HG03469 (cell line): ENCODE measurements at regions not wholly inside any gene's neighbourhood (a gene's known extent, or its start where the extent isn't known, plus 50 kb on each side); places are given as distances from the start of the nearest gene placed in this dataset.

ENCODE experiments used
- ATAC-seq: cut with Tn5 transposase; IDR thresholded peaks from one replicate; pipeline ENCODE4 v1.9.1; 2021; ENCODE audit warnings: mild to moderate bottlenecking, moderate library complexity, moderate number of reproducible peaks; ENCODE audit not compliant: unreplicated experiment

GRCh38 chr18:22838639-22839277 lies 94.4 kb upstream of the RBBP8 start:
- peak; percentile 48 for ATAC-seq

DNA sequence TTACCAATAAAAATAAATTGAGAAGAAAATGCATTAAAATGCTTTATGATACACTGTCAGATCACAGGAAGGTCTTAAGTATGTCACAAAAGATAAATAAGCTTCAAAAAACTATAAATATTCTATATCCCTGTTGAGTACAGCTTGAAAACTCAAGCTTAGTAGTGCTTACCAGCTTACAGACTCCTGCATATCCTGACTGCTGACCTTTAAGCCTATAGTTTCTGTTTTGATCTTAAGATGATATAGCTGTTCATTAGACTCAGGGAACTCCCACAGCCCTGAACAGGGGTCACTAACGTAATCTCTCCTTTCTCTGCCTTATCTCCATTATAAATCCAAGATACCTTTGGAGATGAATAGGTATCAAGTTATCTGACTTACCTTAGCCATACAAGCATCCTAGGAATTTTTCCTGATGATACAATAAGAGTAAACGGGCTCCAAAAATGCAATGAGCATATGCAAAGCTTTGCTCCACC lies 93.7 kb upstream of the RBBP8 start:
- no peak for ATAC-seq

- no peak for ATAC-seq
Observed at GRCh38 chr18:22840606-22841144, 92.5 kb upstream of the RBBP8 start.

DNA sequence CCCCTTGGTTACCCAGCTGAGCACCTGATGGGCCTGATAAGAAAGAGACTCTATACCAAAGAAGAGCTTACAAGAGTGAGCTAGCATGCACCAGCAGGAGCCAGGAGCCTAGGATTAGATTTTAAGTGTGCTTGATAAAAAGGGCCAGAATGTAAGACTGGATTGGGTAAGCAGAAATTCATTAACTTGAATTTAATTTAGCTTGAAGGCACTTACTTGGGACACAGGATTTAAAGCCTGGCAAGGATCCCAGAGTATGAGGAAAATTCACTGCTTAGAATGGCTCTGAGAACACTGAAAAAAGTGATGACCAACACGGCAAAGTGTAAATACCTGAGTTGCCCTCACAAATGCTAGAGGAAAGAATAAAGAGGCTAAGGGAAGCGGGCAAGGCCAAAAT lies 91.3 kb upstream of the RBBP8 start:
- no peak for ATAC-seq

DNA sequence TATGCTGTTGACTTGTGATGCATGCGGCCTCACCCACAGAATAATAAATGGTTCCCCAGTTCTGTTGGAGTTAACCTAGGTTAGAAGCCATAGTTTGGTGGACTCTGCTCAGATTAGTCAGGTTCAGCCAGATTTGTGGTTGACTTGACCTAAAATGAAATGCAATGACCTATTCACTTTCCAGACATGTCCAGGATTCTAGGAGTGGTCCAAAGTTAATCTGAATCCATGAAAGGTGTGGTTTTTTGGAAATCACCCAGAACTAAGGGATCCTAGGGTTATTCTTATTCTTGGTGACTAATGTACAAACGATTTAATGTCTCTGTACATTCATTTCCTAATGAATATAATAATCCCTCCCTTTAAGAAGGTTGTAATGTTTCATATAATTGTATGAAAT lies 88.9 kb upstream of the RBBP8 start:
- no peak for ATAC-seq

- ATAC-seq, result no peak
Observed at GRCh38 chr18:22844628-22845027, 88.5 kb upstream of the RBBP8 start.

DNA sequence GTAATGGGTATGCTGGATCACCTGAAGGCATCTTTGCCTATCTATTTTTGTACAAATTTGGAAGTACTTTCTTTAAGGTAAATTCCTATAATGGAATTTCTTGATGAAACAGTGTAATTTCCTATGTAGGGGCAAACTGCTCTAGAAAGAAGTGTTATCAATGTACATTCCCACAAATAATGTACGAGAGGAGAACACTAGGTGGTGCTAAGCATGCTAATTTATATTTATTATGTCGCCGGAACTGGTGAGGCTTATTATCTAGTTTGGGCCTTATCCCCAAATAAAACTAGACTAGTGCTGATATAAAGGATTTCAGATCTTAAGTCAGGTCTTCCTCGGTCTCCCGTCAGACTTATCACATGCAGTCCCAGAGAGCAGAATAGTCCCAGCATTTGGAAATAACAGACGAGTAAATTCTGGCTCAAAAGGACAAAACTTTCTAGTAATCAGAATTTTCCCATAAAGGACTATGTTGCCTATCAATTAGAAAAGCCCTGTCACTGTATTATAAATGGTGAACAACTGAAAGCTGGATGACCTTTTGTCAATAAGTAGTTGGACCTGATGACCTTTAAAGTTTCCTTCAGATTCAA lies 86.9 kb upstream of the RBBP8 start:
- no peak for ATAC-seq

DNA sequence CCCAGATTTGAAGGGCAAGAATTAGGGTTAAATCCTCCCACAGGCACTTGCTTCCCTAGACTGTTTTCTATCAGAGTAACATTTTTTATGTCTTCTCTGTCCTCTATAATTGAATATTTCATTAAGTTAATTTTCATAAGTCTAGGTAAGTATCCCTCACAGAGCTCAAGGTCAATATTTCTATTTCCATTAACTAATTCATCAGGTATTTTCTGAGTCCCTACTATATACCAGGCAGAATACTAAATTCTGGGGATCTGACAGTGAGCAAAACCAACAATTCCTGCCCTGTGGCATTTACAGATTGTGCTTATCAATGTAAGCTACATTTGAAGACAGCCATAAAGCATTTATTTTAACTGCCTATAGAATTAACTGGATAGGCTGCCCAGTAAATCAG lies 86.4 kb upstream of the RBBP8 start:
- no peak for ATAC-seq

DNA sequence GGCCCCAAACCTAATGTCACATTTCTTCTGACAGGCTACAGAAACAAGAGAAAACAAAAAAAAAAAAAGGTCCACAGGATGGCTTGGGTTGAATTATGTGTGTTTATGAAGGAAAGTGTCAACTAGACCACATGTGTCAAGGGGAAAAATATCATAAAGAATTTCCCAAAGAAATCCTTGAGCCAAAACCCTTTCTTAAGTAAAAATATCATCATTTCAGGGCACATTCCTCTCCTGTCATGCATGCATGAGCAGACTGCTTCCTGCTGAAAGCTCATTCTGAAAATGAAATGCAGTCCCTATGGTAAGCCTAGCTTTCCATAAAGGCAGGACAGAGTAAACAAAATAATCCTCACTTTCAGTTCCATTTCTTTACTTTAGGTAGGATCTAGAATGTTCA lies 85.7 kb upstream of the RBBP8 start:
- ATAC-seq, result no peak

DNA sequence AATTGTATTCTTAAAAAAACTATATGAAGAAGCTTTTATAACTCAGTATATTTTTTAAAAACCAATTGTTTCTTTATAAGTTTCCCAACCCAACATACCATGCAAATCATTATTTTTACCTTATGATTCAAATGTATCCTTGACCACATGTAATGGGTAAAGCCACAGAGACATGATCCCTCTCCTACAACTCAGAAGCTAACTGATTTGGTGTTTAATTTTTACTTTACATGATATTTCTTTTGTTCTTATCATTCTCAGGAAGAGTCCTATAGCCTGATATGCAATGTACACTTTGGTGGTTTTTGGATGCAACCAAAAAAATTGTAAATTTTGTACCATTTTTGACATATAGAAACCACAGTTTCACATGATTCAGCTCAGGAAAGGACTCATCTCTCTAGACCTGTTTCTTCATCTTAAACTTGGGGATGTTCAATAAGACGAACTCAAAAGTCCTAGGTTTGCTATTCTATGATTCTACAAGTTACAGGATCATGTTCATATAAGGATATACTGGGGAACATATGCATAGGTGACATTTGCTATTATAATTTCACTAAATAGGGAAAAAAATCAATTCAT lies 85.2 kb upstream of the RBBP8 start:
- no peak for ATAC-seq

- no peak for ATAC-seq
Observed at GRCh38 chr18:22848615-22849014, 84.5 kb upstream of the RBBP8 start.

DNA sequence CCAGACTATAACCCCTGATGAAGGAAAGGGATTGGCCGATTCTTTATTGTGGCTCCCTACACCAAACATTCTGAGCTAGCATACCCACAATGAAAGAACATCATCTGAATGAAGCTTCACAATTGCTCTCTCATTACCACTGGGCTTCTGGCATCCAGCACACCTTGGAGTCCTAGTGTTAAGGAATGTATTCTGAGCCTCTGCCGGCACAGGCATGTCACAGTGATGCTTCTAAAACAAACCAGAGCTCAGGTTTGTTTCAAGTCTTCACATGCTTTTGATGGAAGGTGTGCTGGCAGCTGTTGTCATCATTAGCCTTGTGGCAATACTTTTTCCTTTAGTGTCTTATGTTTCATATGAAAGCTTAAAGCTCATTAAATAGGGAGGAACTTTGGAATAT lies 76.3 kb upstream of the RBBP8 start:
- ATAC-seq, result no peak

DNA sequence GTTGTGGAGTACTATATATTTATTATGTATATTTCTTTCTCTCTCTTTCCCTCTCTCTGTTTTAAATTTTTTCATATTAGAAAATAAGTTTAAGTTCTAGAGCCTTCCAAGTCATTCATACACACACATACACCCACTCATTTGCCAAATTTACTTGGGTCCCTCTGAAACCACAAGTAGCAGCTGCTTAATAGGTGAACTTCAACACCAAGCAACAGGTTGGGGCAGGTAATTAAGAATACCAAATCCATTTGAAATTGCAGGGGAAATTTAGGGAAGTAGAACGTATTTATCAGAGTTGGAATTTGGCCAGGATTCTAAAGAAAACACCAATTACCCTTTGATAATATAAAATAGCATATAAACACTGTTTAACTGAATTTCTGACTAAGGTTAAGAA lies 75.0 kb upstream of the RBBP8 start:
- ATAC-seq, result no peak

DNA sequence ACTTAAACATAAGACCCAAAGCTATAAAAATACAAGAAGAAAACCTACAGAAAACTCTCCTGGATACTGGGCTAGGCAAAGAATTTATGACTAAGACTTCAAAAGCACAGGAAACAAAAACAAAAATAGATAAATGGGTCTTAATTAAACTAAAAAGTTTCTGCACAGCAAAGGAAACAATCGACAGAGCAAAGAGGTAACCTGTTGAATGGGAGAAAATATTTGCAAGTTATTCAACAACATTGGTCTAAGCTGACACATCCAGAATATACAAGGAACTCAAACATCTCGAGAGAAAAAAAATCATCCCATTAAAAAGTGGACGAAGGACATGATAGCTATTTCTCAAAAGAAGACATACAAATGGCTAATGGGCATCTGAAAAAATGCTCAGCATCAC lies 72.3 kb upstream of the RBBP8 start:
- ATAC-seq, result no peak

DNA sequence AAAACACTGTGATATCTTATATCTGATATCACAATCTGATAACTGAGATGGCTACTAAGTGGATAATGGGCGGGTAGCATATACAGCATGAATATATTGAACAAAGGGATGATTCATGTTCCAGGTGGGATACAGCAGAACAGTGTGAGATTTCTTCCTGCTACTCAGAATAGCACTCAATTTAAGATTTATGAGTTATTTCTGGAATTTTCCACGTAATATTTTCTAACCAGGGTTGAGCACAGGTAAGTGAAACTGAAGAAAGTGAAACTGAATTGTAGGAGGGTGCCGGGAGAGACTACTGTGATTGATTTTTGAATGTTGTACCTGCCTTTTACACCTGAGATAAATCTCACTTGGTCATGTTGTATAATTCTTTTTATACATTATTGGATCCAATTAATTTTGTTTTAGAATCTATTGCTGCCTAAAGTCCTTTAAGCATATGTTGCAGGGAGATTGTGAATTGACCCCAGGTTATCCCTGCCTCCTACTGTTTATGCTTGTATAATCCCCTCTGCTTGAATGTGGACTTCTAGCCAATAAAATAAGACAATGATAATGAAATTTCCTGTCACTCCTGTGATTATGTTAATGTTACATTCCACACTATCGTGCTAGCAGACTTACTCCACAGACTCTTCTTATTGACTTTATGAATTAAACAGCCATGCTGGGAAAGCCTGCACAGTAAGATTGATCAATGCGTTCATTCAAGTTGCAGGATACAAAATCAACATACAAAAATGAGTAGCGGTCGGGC lies 67.6 kb upstream of the RBBP8 start:
- ATAC-seq, result no peak

DNA sequence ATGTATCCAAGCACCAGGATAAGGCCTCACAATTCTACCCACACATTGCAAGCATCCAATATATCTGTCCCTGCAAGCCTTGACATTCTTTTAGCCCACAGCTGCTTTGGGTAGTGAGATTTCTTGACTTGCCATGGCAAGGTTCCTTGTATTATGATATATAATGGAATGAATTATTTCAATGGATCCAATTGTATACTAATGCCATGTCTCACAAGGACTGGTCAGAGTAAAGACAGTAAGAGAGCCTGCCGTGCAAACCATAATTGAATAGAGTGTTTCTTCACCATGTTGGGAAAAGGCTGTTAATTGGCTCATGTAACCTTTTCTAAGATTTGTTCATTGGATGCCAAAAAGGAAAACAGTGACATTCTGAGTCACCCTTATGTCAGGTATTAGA lies 64.3 kb upstream of the RBBP8 start:
- ATAC-seq, result no peak

DNA sequence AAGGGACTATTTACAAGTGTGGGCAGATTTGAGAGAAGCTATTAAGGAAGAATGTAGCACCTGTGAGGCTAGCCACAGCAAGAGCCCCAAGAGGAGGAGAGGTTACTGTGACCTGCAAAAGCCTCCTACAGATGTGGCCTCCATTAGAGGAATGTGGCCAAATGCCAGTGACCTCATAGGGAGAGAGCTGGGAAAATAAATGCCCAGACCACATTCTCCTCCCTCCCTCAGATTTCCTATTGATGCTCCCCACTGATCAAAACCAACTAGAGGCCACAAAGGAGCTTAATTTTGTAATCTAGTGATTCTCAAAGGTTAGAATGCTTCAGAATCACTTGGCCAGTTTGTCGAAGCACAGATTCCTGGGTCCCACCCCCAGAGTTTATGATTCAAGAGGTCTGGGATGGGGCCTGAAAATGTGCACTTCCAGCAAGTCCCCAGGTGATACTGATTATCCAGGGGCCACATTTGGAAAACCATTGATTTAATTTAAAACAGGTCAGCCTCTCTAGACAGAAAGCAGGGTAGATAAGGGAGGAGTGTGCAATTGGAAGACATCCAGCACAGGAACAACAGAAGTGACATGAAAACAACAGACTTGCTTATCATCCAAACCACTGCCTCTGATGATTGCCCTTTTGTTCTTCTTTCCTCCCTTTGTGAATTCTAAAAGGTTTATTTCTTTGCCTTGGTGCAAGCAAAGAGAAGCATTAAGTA lies 61.2 kb upstream of the RBBP8 start:
- ATAC-seq, result no peak

- no peak for ATAC-seq
Observed at GRCh38 chr18:22872900-22873537, 60.1 kb upstream of the RBBP8 start.

- no peak for ATAC-seq
Observed at GRCh38 chr18:22879293-22879692, 53.8 kb upstream of the RBBP8 start.

DNA sequence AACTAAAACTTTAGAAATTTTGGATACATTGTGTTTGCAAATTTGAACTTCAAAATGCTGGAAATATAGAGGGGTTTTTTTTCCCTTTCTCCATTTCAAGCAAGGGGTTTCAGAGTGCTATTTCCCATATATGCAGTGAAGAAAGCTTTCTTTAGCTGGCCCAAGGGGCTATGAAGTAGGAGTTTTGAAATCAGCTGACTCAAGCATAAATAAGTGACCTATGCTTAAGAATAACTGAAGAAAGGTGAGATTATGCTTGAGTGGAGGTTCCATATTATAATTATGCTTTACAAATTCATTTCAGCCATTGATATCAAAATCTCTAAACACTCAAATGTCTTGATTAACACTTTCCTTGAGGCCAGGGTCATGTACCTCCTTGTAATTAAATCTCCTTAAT lies 51.0 kb upstream of the RBBP8 start:
- ATAC-seq, result no peak
